ENCODE measurements at regions not wholly inside any gene's neighbourhood (a gene's known extent, or its start where the extent isn't known, plus 50 kb on each side); places are given as distances from the start of the nearest gene placed in this dataset.

GRCh38 chr9:88697764-88698432, 162.9 kb downstream of the NXNL2 start:
- 67% methylated on average over 8 of the region's 8 CpGs; no CpG with 5 or more reads in 1 of the 2 donors for WGBS, 2 donors (ENCODE audit: low coverage in 1 of 2)
- no peaks in the 10 kb centered on the region for H3K27me3 ChIP-seq
- no peak overlapping the region for H3K27ac ChIP-seq
- no peak for DNase-seq
- no peaks in the 10 kb centered on the region for H3K9me3 ChIP-seq
- no peak overlapping the region for H3K4me3 ChIP-seq
- TF ChIP-seq POLR2A (IDR thresholded peaks at IDR 0.05) = no peak
- no peak for TF ChIP-seq POLR2AphosphoS5 (IDR thresholded peaks at IDR 0.05)
- TF ChIP-seq, protein P1, sequence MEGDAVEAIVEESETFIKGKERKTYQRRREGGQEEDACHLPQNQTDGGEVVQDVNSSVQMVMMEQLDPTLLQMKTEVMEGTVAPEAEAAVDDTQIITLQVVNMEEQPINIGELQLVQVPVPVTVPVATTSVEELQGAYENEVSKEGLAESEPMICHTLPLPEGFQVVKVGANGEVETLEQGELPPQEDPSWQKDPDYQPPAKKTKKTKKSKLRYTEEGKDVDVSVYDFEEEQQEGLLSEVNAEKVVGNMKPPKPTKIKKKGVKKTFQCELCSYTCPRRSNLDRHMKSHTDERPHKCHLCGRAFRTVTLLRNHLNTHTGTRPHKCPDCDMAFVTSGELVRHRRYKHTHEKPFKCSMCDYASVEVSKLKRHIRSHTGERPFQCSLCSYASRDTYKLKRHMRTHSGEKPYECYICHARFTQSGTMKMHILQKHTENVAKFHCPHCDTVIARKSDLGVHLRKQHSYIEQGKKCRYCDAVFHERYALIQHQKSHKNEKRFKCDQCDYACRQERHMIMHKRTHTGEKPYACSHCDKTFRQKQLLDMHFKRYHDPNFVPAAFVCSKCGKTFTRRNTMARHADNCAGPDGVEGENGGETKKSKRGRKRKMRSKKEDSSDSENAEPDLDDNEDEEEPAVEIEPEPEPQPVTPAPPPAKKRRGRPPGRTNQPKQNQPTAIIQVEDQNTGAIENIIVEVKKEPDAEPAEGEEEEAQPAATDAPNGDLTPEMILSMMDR (IDR thresholded peaks at IDR 0.05) = no peak
- TF ChIP-seq EP300 (IDR thresholded peaks at IDR 0.05; ENCODE audit: low read depth) = no peak
- H3K4me1 ChIP-seq = no peaks in the 10 kb centered on the region
- intact Hi-C loops (cut with DNase I; ENCODE audit: low total_unique reads) (no loop called here), in situ Hi-C loops (cut with MboI; ENCODE audit: low pct_ligation_motif_present in 1 of 4, low pct_unique_long_range_greater_than_20kb in 1 of 4, low sequenced_read_pairs in 3 of 4) (no loop called here)
- no peaks in the 10 kb centered on the region for H3K36me3 ChIP-seq

GRCh38 chr9:88702985-88703384, 168.0 kb downstream of the NXNL2 start:
- H3K27me3 ChIP-seq = no peaks in the 10 kb centered on the region
- H3K9me3 ChIP-seq = no peaks in the 10 kb centered on the region
- H3K4me1 ChIP-seq = no peaks in the 10 kb centered on the region
- H3K27ac ChIP-seq = no peak overlapping the region
- WGBS, 2 donors (ENCODE audit: low coverage in 1 of 2) = 16 to 54% methylated on average over 2 of the region's 2 CpGs
- no peaks in the 10 kb centered on the region for H3K36me3 ChIP-seq
- in situ Hi-C loops (cut with MboI; ENCODE audit: low pct_ligation_motif_present in 1 of 4, low pct_unique_long_range_greater_than_20kb in 1 of 4, low sequenced_read_pairs in 3 of 4) (no loop called here), intact Hi-C loops (cut with DNase I; ENCODE audit: low total_unique reads) (no loop called here)
- H3K4me3 ChIP-seq = no peak overlapping the region
- DNase-seq = no peak
- TF ChIP-seq EP300 (IDR thresholded peaks at IDR 0.05; ENCODE audit: low read depth) (no peak), POLR2AphosphoS5 (IDR thresholded peaks at IDR 0.05) (no peak), POLR2A (IDR thresholded peaks at IDR 0.05) (no peak)
- TF ChIP-seq, protein P1 (IDR thresholded peaks at IDR 0.05) = no peak

GRCh38 chr9:88706193-88707113, 171.5 kb downstream of the NXNL2 start:
- Histone ChIP-seq H3K27me3 (no peaks in the 10 kb centered on the region), H3K9me3 (no peaks in the 10 kb centered on the region), H3K36me3 (no peaks in the 10 kb centered on the region), H3K4me3 (no peak overlapping the region), H3K4me1 (no peaks in the 10 kb centered on the region), H3K27ac (no peak overlapping the region)
- intact Hi-C loops (cut with DNase I; ENCODE audit: low total_unique reads) (no loop called here), in situ Hi-C loops (cut with MboI; ENCODE audit: low pct_ligation_motif_present in 1 of 4, low pct_unique_long_range_greater_than_20kb in 1 of 4, low sequenced_read_pairs in 3 of 4) (no loop called here)
- 80 to 84% methylated on average over 1 to 34 of the region's 38 CpGs for WGBS, 2 donors (ENCODE audit: low coverage in 1 of 2)
- TF ChIP-seq POLR2AphosphoS5 (IDR thresholded peaks at IDR 0.05) (no peak), EP300 (IDR thresholded peaks at IDR 0.05; ENCODE audit: low read depth) (no peak)
- DNase-seq = no peak

DNA sequence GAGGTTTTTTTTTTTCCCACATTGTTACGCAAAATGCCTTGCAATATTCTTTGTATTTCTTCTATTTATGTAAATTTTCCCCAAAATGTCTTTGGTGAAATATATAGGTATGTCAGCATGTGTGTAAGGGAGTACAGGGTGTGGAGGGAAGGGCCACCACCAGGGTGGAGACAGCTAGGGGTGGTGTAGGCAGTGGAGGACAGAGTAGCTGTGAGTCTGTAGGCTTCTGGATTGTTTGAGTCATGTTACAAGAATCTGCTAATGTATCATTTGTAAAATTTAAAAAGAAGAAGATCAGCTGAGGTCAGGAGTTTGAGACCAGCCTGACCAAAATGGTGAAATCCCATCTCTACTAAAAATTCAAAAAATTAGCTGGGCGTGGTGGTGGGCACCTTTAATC, 175.5 kb downstream of the NXNL2 start:
- H3K4me1 ChIP-seq = no peaks in the 10 kb centered on the region
- H3K36me3 ChIP-seq = no peaks in the 10 kb centered on the region
- no peaks in the 10 kb centered on the region for H3K27me3 ChIP-seq
- TF ChIP-seq, protein P1 (IDR thresholded peaks at IDR 0.05) = no peak
- no peak for TF ChIP-seq EP300 (IDR thresholded peaks at IDR 0.05; ENCODE audit: low read depth)
- no peak for TF ChIP-seq POLR2A (IDR thresholded peaks at IDR 0.05)
- no peak for TF ChIP-seq POLR2AphosphoS5 (IDR thresholded peaks at IDR 0.05)
- no peak overlapping the region for H3K27ac ChIP-seq
- WGBS, 2 donors (ENCODE audit: low coverage in 1 of 2) = 79 to 85% methylated on average over 1 to 2 of the region's 2 CpGs
- no peaks in the 10 kb centered on the region for H3K9me3 ChIP-seq
- in situ Hi-C loops (cut with MboI; ENCODE audit: low pct_ligation_motif_present in 1 of 4, low pct_unique_long_range_greater_than_20kb in 1 of 4, low sequenced_read_pairs in 3 of 4) = no loop called here
- no peak for DNase-seq
- intact Hi-C loops (cut with DNase I; ENCODE audit: low total_unique reads) = no loop called here
- no peak overlapping the region for H3K4me3 ChIP-seq

Measured in transverse colon (tissue), 4 donors.